ENCODE measurements at regions not wholly inside any gene's neighbourhood (a gene's known extent, or its start where the extent isn't known, plus 50 kb on each side); places are given as distances from the start of the nearest gene placed in this dataset.

- intact Hi-C loops (cut with micrococcal nuclease; ENCODE audit: unreplicated experiment): loop anchor here (5.0 to 10.0 kb wide), 2 partner anchors 1640 to 1713 kb away; a partner anchor contains a TSS
These were observed 77.2 kb downstream of the OR2B2 start for GRCh38 chr6:27834879-27835549.

More at GRCh38 chr6:27834879-27835549, 77.2 kb downstream of the OR2B2 start:
- no peak for FAIRE-seq
- Histone ChIP-seq H3K9me3 (ENCODE audit: low read length) (no peaks in the 10 kb centered on the region), H2AFZ (ENCODE audit: low read length) (no peak overlapping the region), H3K4me3 (replicated peaks in 1 of 3; ENCODE audit: insufficient read depth in 1 of 3, low read depth in 2 of 3, low read length in 3 of 3) (no peak overlapping the region), H3K9ac (ENCODE audit: insufficient read depth, low read depth, low read length) (no peak overlapping the region; the same call in 1 of the 2 replicates), H3K4me1 (ENCODE audit: insufficient read depth, low read length) (peaks cover 41% of the 10 kb centered on the region), H3K79me2 (ENCODE audit: insufficient read depth, low read length) (peaks cover 29% of the 10 kb centered on the region), H3K27ac (ENCODE audit: extremely low read length, insufficient read depth, low read length) (peak overlapping the region; percentile 92), H4K20me1 (ENCODE audit: insufficient read depth, low read length) (no peaks in the 10 kb centered on the region), H3K4me2 (ENCODE audit: low read depth, low read length) (peak overlapping the region; percentile 19; the same call in 1 of the 2 replicates), H3K36me3 (replicated peaks in 1 of 2; ENCODE audit: control insufficient read depth in 1 of 2, insufficient read depth in 2 of 2, low read length in 2 of 2) (no peaks in the 10 kb centered on the region), H3K27me3 (ENCODE audit: control insufficient read depth in 1 of 2, insufficient read depth in 2 of 2, low read length in 2 of 2) (no peaks in the 10 kb centered on the region; a peak in 1 of 5 replicates)
- BruUV-seq (replicated peaks): no TSS peak
- 89% methylated on average over 4 of the region's 4 CpGs for WGBS (ENCODE audit: low lambda C conversion rate)
- in situ Hi-C loops (cut with HindIII; ENCODE audit: extremely low pct_ligation_motif_present, low pct_unique_long_range_greater_than_20kb): loop anchor here (5.0 to 10.0 kb wide), 2 partner anchors 57 to 1630 kb away; a partner anchor contains a TSS
- ATAC-seq: no peak
- TF ChIP-seq ZNF251 (CRISPR knock-in tag; IDR thresholded peaks at IDR 0.05) (no peak), PAX8 (CRISPR knock-in tag; IDR thresholded peaks at IDR 0.05; ENCODE audit: borderline replicate concordance) (no peak), LRRFIP1 (CRISPR knock-in tag; conservative IDR thresholded peaks at IDR 0.05) (no peak), MAFK (conservative IDR thresholded peaks at IDR 0.05 in 1 of 2, IDR thresholded peaks at IDR 0.05 in 1 of 2; ENCODE audit: low read length in 2 of 2) (no peak), AKNA (CRISPR knock-in tag; IDR thresholded peaks at IDR 0.05; ENCODE audit: borderline replicate concordance) (no peak), POLR2G (IDR thresholded peaks at IDR 0.05; ENCODE audit: low read depth, low read length) (no peak), ETV6 (CRISPR knock-in tag; conservative IDR thresholded peaks at IDR 0.05) (no peak), NFKBIZ (CRISPR knock-in tag; IDR thresholded peaks at IDR 0.05) (no peak), THRA (CRISPR knock-in tag; IDR thresholded peaks at IDR 0.05; ENCODE audit: borderline replicate concordance) (no peak), ZNF234 (CRISPR knock-in tag; conservative IDR thresholded peaks at IDR 0.05) (no peak), NFKB2 (CRISPR knock-in tag; IDR thresholded peaks at IDR 0.05; ENCODE audit: borderline replicate concordance) (no peak), ZNF12 (CRISPR knock-in tag; IDR thresholded peaks at IDR 0.05) (no peak), NR3C1 (CRISPR knock-in tag; IDR thresholded peaks at IDR 0.05) (no peak), ATF3 (CRISPR knock-in tag; IDR thresholded peaks at IDR 0.05) (no peak)
- no peak for DNase-seq (ENCODE audit: low spot score)
- POLR2A ChIA-PET: interaction anchor here (5.0 to 6.7 kb wide), 4 partner anchors 12 to 60 kb away, joined by 40 to 323 read pairs (median 138); a partner anchor contains a TSS
- CTCF ChIA-PET (ENCODE audit: low intra/inter-chr PET ratio, low total read pairs): no interaction called here

Data from HepG2 (cell line).